ENCODE measurements at regions not wholly inside any gene's neighbourhood (a gene's known extent, or its start where the extent isn't known, plus 50 kb on each side); places are given as distances from the start of the nearest gene placed in this dataset.

DNA sequence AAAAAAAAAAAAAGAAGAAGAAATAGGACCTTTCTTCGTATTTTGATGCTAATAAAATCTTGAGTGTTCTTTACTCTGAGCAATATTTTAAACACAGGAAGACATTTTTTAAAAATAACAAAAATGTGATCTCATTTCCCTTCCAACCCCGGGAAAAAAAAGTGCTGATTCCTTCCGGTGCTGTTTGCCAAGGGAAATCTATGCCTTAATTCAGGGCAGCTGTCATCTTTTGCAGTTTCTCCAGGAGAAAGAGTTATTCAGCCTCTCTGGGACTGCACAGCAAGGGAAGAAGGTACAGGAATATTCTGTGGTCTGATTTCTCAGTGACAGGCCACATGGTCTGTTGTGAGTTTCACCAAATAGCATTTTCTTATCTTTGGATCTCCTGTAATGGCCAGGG lies 291.9 kb upstream of the IRX1 start:
- H3K9me3 ChIP-seq (ENCODE audit: control insufficient read depth, low read length, poor library complexity, severe bottlenecking), result no peaks in the 10 kb centered on the region
- DNase-seq (no peak), ATAC-seq (no peak)
- H3K4me1 Mint-ChIP-seq, result no peaks in the 10 kb centered on the region
- H3K27me3 Mint-ChIP-seq, result no peaks in the 10 kb centered on the region
- H3K36me3 Mint-ChIP-seq (ENCODE audit: low read depth), result no peaks in the 10 kb centered on the region
- no peak overlapping the region for H3K27ac Mint-ChIP-seq
- no peak overlapping the region for H3K4me3 Mint-ChIP-seq

DNA sequence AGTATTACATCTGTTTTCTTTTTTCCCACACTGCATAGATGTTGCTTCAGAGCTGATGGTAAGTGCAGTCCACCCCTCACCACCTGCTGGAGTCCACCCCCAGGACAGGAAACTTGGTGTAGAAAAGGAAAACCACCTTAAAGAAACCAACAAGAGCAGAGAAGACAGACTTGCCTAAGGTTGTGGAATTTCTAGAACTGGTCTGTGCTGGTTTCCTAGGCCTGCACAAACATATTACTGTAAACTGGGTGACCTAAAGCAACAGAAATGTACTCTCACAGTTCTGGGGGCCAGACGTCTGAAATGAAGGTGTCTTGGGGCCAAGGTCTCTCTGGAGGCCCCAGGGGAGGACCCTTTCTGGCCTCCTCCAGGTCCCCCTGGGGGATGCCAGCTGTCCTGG lies 293.4 kb upstream of the IRX1 start:
- Mint-ChIP-seq H3K4me3 (no peak overlapping the region), H3K27ac (no peak overlapping the region), H3K27me3 (no peaks in the 10 kb centered on the region), H3K4me1 (no peaks in the 10 kb centered on the region), H3K36me3 (ENCODE audit: low read depth) (no peaks in the 10 kb centered on the region)
- DNase-seq, result no peak
- no peaks in the 10 kb centered on the region for H3K9me3 ChIP-seq (ENCODE audit: control insufficient read depth, low read length, poor library complexity, severe bottlenecking)
- ATAC-seq, result no peak

DNA sequence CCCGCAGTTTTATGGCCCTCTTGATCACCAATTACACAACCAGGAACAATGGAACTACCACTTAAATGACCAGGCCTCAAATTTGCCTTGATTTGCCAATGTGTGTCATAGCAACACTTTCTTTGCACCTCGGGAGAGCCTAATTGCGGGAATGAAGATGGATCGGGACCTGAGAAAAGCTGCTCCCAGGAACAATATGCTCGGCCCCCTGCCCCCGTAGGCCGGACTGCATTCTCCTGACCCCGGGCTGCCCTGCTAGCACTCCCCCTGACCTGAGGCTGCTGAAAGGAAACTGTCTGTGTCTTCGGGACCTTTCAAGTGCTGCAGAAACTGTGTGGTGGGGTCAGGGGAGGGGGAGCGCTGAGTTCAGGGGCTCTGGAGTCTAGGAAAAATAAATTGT lies 294.3 kb upstream of the IRX1 start:
- Mint-ChIP-seq H3K4me3 (no peak overlapping the region), H3K36me3 (ENCODE audit: low read depth) (no peaks in the 10 kb centered on the region), H3K4me1 (no peaks in the 10 kb centered on the region), H3K27ac (no peak overlapping the region), H3K27me3 (no peaks in the 10 kb centered on the region)
- ATAC-seq (no peak), DNase-seq (no peak)
- no peaks in the 10 kb centered on the region for H3K9me3 ChIP-seq (ENCODE audit: control insufficient read depth, low read length, poor library complexity, severe bottlenecking)

DNA sequence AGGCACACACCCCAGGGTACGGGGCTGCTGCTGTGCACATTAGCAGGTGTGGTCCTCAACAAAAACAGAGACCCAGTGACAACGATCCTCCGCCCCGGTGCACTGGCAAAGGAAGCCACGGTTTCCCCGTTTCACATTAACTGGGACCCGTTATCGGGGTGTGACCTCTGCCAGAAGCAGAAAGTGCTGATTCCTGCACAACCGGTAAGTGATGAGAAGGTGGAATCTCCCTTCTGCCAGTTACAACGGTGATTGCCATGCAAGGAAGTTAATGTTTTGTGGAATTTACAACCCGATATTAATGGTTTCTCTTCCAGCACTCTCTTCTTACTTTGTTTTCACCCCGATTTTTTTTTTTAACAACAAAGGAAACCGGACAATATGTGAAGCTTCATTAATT lies 294.9 kb upstream of the IRX1 start:
- H3K27ac Mint-ChIP-seq, result no peak overlapping the region

DNA sequence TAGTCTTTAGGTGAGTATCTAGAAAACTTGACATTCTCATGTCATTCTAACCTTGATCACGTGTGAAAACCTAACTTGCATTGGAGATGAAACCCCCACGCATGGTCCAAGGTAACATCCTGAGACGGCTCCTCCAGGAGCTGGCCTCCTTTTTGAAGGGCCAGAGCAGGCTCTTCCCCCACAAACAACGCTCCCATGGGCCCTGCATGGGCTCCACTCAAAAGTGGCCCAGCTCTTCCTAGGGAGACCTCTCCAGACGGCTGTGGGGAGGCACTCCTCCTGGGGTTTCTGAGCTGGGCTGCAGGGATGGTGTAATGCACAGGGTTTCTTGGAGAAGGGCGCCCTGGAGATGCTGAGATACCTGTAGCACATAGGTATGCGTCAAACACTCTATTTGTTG lies 296.2 kb upstream of the IRX1 start:
- no peak overlapping the region for H3K4me3 Mint-ChIP-seq
- no peaks in the 10 kb centered on the region for H3K9me3 ChIP-seq (ENCODE audit: control insufficient read depth, low read length, poor library complexity, severe bottlenecking)
- ATAC-seq (no peak), DNase-seq (no peak)
- no peaks in the 10 kb centered on the region for H3K4me1 Mint-ChIP-seq
- no peaks in the 10 kb centered on the region for H3K27me3 Mint-ChIP-seq
- H3K27ac Mint-ChIP-seq, result no peak overlapping the region
- H3K36me3 Mint-ChIP-seq (ENCODE audit: low read depth), result no peaks in the 10 kb centered on the region

More for the DNA sequence above, 294.9 kb upstream of the IRX1 start:
- no peaks in the 10 kb centered on the region for H3K9me3 ChIP-seq (ENCODE audit: control insufficient read depth, low read length, poor library complexity, severe bottlenecking)
- no peaks in the 10 kb centered on the region for H3K4me1 Mint-ChIP-seq
- H3K36me3 Mint-ChIP-seq (ENCODE audit: low read depth), result no peaks in the 10 kb centered on the region
- DNase-seq (no peak), ATAC-seq (no peak)
- no peak overlapping the region for H3K4me3 Mint-ChIP-seq
- H3K27me3 Mint-ChIP-seq, result no peaks in the 10 kb centered on the region

DNA sequence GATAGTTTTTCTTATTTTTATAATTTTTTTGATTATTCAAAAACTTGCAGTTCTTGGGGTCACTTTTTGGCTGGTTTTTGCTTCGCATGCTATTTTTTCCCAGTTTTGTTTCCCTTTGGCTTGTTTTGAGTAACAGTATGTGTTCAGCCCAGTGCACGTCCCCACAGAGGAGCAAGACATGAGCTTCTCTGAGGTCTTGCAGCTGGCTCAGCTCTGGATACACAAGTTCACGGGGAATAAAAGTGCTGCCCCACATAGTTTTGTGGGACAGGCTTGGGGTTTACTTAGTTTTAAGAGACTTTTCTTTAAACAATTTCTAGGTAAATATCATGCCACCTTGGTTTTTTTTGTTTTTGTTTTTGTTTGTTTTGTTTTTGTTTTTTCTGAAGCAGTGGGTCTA lies 297.8 kb upstream of the IRX1 start:
- DNase-seq (no peak), ATAC-seq (no peak)
- no peaks in the 10 kb centered on the region for H3K9me3 ChIP-seq (ENCODE audit: control insufficient read depth, low read length, poor library complexity, severe bottlenecking)
- Mint-ChIP-seq H3K36me3 (ENCODE audit: low read depth) (no peaks in the 10 kb centered on the region), H3K27me3 (no peaks in the 10 kb centered on the region), H3K27ac (no peak overlapping the region), H3K4me1 (no peaks in the 10 kb centered on the region), H3K4me3 (no peak overlapping the region)

DNA sequence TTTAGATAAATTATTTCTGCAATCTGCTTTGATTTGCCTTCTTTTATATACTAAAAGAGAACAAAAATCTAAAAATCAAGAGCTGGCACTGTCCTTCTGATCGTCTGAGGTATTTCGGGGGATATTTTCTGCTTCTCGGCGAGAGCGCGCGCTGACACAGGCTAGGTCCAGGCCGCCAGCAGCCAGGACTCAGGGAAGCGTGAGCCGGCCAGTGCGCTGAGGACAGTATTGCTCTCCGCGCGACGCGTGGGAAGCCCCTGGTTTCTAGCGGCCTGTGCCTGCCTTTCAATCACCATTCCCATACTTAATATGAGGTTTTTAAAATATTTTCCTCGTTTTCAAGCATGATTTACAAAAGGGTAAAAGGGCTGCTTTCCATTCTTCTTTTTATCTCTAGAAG lies 307.3 kb upstream of the IRX1 start:
- H3K27me3 Mint-ChIP-seq, result no peaks in the 10 kb centered on the region
- no peaks in the 10 kb centered on the region for H3K9me3 ChIP-seq (ENCODE audit: control insufficient read depth, low read length, poor library complexity, severe bottlenecking)
- no peaks in the 10 kb centered on the region for H3K36me3 Mint-ChIP-seq (ENCODE audit: low read depth)
- H3K4me3 Mint-ChIP-seq, result no peak overlapping the region
- H3K27ac Mint-ChIP-seq, result no peak overlapping the region
- ATAC-seq, result no peak
- no peaks in the 10 kb centered on the region for H3K4me1 Mint-ChIP-seq
- no peak for DNase-seq

DNA sequence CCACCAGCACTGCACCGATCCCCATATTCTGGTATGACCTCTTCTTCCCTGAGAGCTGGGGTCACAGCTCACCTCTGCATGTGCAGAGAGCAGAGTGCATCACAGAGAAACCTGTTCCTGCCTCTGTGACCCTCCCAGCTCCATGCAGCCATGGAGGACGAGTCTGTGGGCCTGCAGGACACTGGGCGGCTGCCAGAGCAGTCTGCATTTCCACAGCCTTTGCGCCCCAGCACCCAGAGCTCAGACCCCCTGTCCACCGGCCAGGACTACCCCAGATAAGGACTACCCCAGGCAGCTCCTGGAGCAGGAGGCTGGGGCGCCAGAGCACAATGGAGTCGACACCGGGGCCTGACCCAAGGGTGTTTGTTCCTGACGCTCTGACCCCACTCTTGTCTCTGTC lies 308.1 kb upstream of the IRX1 start:
- Mint-ChIP-seq H3K4me1 (no peaks in the 10 kb centered on the region), H3K27me3 (no peaks in the 10 kb centered on the region), H3K36me3 (ENCODE audit: low read depth) (no peaks in the 10 kb centered on the region), H3K4me3 (no peak overlapping the region), H3K27ac (no peak overlapping the region)
- ATAC-seq (no peak), DNase-seq (no peak)
- H3K9me3 ChIP-seq (ENCODE audit: control insufficient read depth, low read length, poor library complexity, severe bottlenecking), result no peaks in the 10 kb centered on the region

DNA sequence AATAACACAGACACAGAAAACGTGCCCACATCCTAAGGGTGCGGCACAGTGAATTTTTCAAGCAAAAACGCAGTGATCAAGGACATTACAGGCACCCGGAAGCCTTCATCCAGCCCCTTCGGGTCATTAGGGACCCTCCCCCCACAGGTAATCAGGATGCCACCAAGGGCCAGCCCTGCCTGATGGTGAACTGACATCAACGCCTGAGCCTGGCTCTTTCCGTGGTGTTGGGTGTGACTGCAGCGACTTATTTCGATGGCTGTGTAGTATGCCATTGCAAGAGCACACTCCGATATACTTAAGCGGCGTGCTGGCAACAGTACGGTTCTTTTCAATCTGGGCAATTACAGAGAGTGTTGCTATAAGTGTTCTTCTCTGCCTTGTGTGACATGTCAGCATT lies 310.0 kb upstream of the IRX1 start:
- no peak overlapping the region for H3K27ac Mint-ChIP-seq
- no peaks in the 10 kb centered on the region for H3K27me3 Mint-ChIP-seq
- H3K36me3 Mint-ChIP-seq (ENCODE audit: low read depth), result no peaks in the 10 kb centered on the region
- no peaks in the 10 kb centered on the region for H3K4me1 Mint-ChIP-seq
- H3K9me3 ChIP-seq (ENCODE audit: control insufficient read depth, low read length, poor library complexity, severe bottlenecking), result no peaks in the 10 kb centered on the region
- no peak overlapping the region for H3K4me3 Mint-ChIP-seq
- DNase-seq, result no peak
- ATAC-seq, result no peak

DNA sequence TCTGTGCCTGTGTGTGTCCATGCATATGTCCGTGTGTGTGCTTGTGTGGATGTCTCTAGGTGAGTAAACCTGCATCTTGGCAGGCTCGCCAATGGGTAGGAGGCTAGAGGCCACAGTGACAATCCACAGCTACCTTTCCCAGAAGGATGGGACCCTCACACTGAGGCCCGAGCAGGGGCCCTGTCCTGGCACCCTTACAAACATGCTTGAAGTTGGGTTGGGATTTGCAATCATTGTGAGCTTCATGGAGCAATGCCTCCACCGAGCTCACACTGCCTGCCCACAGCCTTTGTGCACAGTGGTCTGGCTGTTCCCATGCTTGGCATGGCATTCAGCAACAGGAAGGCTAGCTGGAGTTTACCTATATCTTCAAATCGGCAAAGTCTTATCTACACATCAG lies 311.1 kb upstream of the IRX1 start:
- no peaks in the 10 kb centered on the region for H3K36me3 Mint-ChIP-seq (ENCODE audit: low read depth)
- no peak for ATAC-seq
- H3K27me3 Mint-ChIP-seq, result no peaks in the 10 kb centered on the region

DNA sequence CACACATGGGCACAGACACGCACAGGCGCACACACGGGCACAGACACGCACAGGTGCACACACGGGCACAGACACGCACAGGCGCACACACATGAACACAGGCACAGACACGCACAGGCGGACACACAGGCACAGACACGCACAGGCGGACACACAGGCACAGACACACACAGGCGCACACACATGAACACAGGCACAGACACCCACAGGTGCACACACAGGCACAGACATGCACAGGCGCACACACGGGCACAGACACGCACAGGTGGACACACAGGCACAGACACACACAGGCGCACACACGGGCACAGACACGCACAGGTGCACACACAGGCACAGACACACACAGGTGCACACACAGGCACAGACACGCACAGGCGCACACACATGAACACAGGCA lies 312.8 kb upstream of the IRX1 start:
- H3K27ac Mint-ChIP-seq, result no peak overlapping the region
- no peaks in the 10 kb centered on the region for H3K9me3 ChIP-seq (ENCODE audit: control insufficient read depth, low read length, poor library complexity, severe bottlenecking)
- ATAC-seq, result no peak
- no peaks in the 10 kb centered on the region for H3K4me1 Mint-ChIP-seq
- no peaks in the 10 kb centered on the region for H3K36me3 Mint-ChIP-seq (ENCODE audit: low read depth)
- no peaks in the 10 kb centered on the region for H3K27me3 Mint-ChIP-seq
- H3K4me3 Mint-ChIP-seq, result no peak overlapping the region
- DNase-seq, result no peak

More for the DNA sequence above, 311.1 kb upstream of the IRX1 start:
- no peaks in the 10 kb centered on the region for H3K9me3 ChIP-seq (ENCODE audit: control insufficient read depth, low read length, poor library complexity, severe bottlenecking)
- Mint-ChIP-seq H3K27ac (no peak overlapping the region), H3K4me1 (no peaks in the 10 kb centered on the region), H3K4me3 (no peak overlapping the region)
- DNase-seq, result no peak

DNA sequence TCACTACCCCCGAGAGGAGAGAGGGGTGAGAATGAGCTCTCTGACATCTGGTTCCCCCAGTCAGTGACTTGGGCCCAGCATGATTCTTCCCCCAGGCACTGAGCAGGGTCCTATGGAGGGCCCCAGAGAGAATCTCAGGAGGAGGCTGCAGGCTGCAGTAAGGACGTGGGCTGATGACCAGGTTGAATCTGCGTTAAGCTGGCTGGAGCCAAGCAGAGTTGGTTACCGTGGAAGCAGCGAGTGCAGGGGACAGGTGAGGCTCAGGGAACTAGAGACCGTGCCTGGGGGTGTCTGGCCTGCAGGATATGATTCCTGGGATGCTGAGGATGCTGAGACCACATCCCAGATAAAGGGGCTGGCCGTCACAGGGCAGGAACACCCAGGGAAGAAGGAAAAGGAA lies 314.3 kb upstream of the IRX1 start:
- no peaks in the 10 kb centered on the region for H3K9me3 ChIP-seq (ENCODE audit: control insufficient read depth, low read length, poor library complexity, severe bottlenecking)
- no peak overlapping the region for H3K27ac Mint-ChIP-seq
- no peaks in the 10 kb centered on the region for H3K4me1 Mint-ChIP-seq
- H3K36me3 Mint-ChIP-seq (ENCODE audit: low read depth), result no peaks in the 10 kb centered on the region
- DNase-seq, result no peak
- no peak overlapping the region for H3K4me3 Mint-ChIP-seq
- no peak for ATAC-seq
- no peaks in the 10 kb centered on the region for H3K27me3 Mint-ChIP-seq

DNA sequence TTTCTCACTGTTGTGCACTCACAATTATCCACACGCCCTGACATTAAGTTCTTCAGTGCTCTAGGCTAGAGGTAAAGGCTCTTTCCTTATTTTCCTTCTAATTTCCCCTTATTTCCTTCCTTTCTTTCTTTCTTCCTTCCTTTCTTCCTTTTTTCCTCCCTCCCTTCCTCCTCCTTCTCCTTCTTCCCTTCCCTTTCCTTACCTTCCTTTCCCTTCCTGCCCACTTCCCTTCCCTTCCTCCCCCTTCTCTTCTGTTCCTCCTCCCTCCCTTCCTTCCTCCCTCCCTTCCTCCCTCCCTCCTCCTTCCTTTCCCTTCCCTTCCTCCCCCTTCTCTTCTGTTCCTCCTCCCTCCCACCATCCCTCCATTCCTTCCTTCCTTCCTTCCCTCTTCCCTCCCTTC lies 317.0 kb upstream of the IRX1 start:
- no peak overlapping the region for H3K27ac Mint-ChIP-seq
- DNase-seq, result no peak

DNA sequence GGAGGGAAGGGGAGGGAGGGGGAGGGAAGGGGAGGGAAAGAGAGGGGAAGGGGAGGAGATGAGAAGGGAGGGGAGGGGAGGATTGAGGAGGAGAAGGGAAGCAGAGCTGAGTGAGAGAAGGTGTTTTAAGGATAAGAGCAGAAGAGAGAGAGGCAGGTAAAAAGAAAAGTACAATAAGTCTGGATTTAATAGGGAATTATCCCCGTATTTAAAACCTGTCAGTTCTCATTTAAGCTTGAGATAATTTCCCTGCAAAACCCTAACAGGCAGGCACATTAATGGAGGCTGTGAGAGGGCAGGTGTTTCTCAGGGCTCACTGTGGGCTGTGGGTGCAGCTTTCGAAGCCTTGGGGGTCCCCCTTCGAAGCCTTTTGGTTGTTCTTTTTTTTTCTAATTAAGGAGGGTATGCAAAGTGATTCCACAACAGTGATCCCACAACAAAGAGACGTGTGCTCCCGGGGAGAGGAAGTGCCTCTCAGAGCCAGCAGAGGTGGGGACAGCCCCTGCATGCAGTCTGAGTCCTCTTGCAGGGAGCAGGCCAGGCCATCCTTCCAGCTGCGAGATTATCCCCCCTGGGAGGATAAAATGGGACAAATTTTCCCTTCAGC lies 317.9 kb upstream of the IRX1 start:
- ATAC-seq (no peak), DNase-seq (no peak)
- H3K36me3 Mint-ChIP-seq (ENCODE audit: low read depth), result no peaks in the 10 kb centered on the region
- H3K9me3 ChIP-seq (ENCODE audit: control insufficient read depth, low read length, poor library complexity, severe bottlenecking), result no peaks in the 10 kb centered on the region
- H3K27ac Mint-ChIP-seq, result no peak overlapping the region
- no peaks in the 10 kb centered on the region for H3K27me3 Mint-ChIP-seq
- H3K4me1 Mint-ChIP-seq, result no peaks in the 10 kb centered on the region
- no peak overlapping the region for H3K4me3 Mint-ChIP-seq

More for the DNA sequence above, 317.0 kb upstream of the IRX1 start:
- no peaks in the 10 kb centered on the region for H3K27me3 Mint-ChIP-seq
- H3K4me3 Mint-ChIP-seq, result no peak overlapping the region
- no peaks in the 10 kb centered on the region for H3K36me3 Mint-ChIP-seq (ENCODE audit: low read depth)
- no peaks in the 10 kb centered on the region for H3K4me1 Mint-ChIP-seq
- no peak for ATAC-seq
- no peaks in the 10 kb centered on the region for H3K9me3 ChIP-seq (ENCODE audit: control insufficient read depth, low read length, poor library complexity, severe bottlenecking)
